WTC11 (cell line): ENCODE measurements at regions not wholly inside any gene's neighbourhood (a gene's known extent, or its start where the extent isn't known, plus 50 kb on each side); places are given as distances from the start of the nearest gene placed in this dataset.
"Not testable (repeated sequence)": the region's sequence is repeated elsewhere in the genome, so short reads cannot be mapped to it uniquely, and the experiment has no call there.

ENCODE experiments used
- ATAC-seq: fragments of 200-7000 bp; cut with Tn5 transposase; 2 replicates; pipeline ENCODE4 v1.10.0; 2021; ENCODE audit warnings: mild to moderate bottlenecking, moderate library complexity
- CTCF ChIA-PET: fragments of 300-600 bp; sonication (Branson Sonifier 250); formaldehyde crosslinking; loops from one replicate; lab custom pipeline; 2021; ENCODE audit warnings: antibody characterized with exemption; lab: Charles Lee
- POLR2A ChIA-PET: fragments of 350-600 bp; sonication (Branson Sonifier 250); formaldehyde crosslinking; loops from one replicate; lab custom pipeline; 2021; ENCODE audit warnings: antibody characterized with exemption; lab: Charles Lee
- DNase-seq: peaks from one replicate; pipeline ENCODE4 v3.0.0; 2021; ENCODE audit warnings: low spot score
- H3K27ac Mint-ChIP-seq: 2 replicates; pipeline ENCODE4 v1.8.0; 2021; ENCODE audit warnings: mixed read lengths
- H3K27me3 Mint-ChIP-seq: 2 replicates; pipeline ENCODE4 v1.8.0; 2021; ENCODE audit warnings: low read depth, mild to moderate bottlenecking, moderate library complexity, mixed read lengths
- H3K36me3 Mint-ChIP-seq: 2 replicates; pipeline ENCODE4 v1.8.0; 2021; ENCODE audit warnings: mixed read lengths
- H3K4me1 Mint-ChIP-seq: 2 replicates; pipeline ENCODE4 v1.8.0; 2022; ENCODE audit warnings: mixed read lengths
- H3K4me3 Mint-ChIP-seq: 2 replicates; pipeline ENCODE4 v1.8.0; 2021; ENCODE audit warnings: mild to moderate bottlenecking, moderate library complexity, mixed read lengths
- H3K9me3 Mint-ChIP-seq: 2 replicates; pipeline ENCODE4 v1.8.0; 2021; ENCODE audit warnings: mixed read lengths
- ATF6 ChIP-seq: sonication (generic); formaldehyde crosslinking; IDR thresholded peaks from 2 replicates; pipeline ENCODE4 v1.8.1; 2023; ENCODE audit warnings: mild to moderate bottlenecking, missing genetic modification reagents
- CREB1 ChIP-seq: sonication (generic); formaldehyde crosslinking; IDR thresholded peaks from 2 replicates; pipeline ENCODE4 v1.8.0; 2023; ENCODE audit warnings: mild to moderate bottlenecking, missing genetic modification reagents
- CTCF ChIP-seq: fragments of 200-600 bp; IDR thresholded peaks from 2 replicates; pipeline ENCODE4 v1.8.0; 2022; ENCODE audit warnings: antibody characterized with exemption
- ERG ChIP-seq: fragments of 250-450 bp; sonication (Bioruptor Pico); IDR thresholded peaks from 2 replicates; pipeline ENCODE4 v1.8.0; 2021; ENCODE audit warnings: mild to moderate bottlenecking
- HMGA2 ChIP-seq: fragments of 250-450 bp; sonication (Bioruptor Pico); IDR thresholded peaks from 2 replicates; pipeline ENCODE4 v1.4.0; 2021; ENCODE audit warnings: mild to moderate bottlenecking, moderate library complexity
- MYBL2 ChIP-seq: sonication (generic); formaldehyde crosslinking; IDR thresholded peaks from 2 replicates; pipeline ENCODE4 v1.8.1; 2023; ENCODE audit warnings: mild to moderate bottlenecking, moderate library complexity, missing genetic modification reagents
- TEAD4 ChIP-seq: sonication (generic); formaldehyde crosslinking; IDR thresholded peaks from 2 replicates; pipeline ENCODE4 v1.8.0; 2022; ENCODE audit warnings: mild to moderate bottlenecking, missing genetic modification reagents
- ZNF121 ChIP-seq: sonication (generic); formaldehyde crosslinking; IDR thresholded peaks from 2 replicates; pipeline ENCODE4 v1.8.0; 2023; ENCODE audit warnings: missing genetic modification reagents
- ZNF219 ChIP-seq: sonication (generic); formaldehyde crosslinking; IDR thresholded peaks from 2 replicates; pipeline ENCODE4 v1.8.0; 2023; ENCODE audit warnings: missing genetic modification reagents, mild to moderate bottlenecking, borderline replicate concordance
- ZNF396 ChIP-seq: fragments of 250-450 bp; sonication (Bioruptor Pico); IDR thresholded peaks from 2 replicates; pipeline ENCODE4 v1.8.0; 2021; ENCODE audit warnings: mild to moderate bottlenecking, moderate library complexity, borderline replicate concordance
- ZNF671 ChIP-seq: fragments of 250-450 bp; sonication (Bioruptor Pico); IDR thresholded peaks from 2 replicates; pipeline ENCODE4 v1.8.0; 2021; ENCODE audit warnings: mild to moderate bottlenecking
- TF ChIP-seq, protein P1 (sequence below): sonication (generic); formaldehyde crosslinking; IDR thresholded peaks from 2 replicates; pipeline ENCODE4 v1.8.0; 2023; ENCODE audit warnings: mild to moderate bottlenecking, missing genetic modification reagents
- TF ChIP-seq, protein P2 (sequence below): sonication (generic); formaldehyde crosslinking; IDR thresholded peaks from 2 replicates; pipeline ENCODE4 v1.8.0; 2022; ENCODE audit warnings: missing genetic modification reagents

DNA sequence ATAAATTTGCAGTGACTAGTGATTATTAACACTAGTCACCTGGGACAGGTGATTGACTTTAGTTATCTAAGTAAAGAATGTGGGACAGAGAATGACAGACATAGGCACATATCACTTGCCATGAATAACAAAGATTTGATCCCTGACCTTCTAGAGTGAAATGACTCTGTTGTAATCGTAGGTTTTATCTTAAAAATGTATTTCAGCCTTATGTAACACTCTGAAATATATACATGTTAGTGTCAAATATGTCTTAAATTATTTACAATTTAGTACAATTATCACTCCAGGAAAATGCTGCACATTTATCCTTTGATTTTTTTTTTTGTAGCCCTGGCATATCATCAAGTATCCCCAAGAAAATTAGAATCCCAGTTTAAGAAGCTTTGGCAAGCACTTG lies 186.4 kb upstream of the PTGFR start (continued):
- TF ChIP-seq MYBL2 (no peak), CTCF (no peak), ZNF396 (no peak), HMGA2 (CRISPR knock-in tag) (no peak)
- TF ChIP-seq, protein P1, sequence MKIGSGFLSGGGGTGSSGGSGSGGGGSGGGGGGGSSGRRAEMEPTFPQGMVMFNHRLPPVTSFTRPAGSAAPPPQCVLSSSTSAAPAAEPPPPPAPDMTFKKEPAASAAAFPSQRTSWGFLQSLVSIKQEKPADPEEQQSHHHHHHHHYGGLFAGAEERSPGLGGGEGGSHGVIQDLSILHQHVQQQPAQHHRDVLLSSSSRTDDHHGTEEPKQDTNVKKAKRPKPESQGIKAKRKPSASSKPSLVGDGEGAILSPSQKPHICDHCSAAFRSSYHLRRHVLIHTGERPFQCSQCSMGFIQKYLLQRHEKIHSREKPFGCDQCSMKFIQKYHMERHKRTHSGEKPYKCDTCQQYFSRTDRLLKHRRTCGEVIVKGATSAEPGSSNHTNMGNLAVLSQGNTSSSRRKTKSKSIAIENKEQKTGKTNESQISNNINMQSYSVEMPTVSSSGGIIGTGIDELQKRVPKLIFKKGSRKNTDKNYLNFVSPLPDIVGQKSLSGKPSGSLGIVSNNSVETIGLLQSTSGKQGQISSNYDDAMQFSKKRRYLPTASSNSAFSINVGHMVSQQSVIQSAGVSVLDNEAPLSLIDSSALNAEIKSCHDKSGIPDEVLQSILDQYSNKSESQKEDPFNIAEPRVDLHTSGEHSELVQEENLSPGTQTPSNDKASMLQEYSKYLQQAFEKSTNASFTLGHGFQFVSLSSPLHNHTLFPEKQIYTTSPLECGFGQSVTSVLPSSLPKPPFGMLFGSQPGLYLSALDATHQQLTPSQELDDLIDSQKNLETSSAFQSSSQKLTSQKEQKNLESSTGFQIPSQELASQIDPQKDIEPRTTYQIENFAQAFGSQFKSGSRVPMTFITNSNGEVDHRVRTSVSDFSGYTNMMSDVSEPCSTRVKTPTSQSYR (CRISPR knock-in tag), result no peak
- TF ChIP-seq, all 79 proteins: peak for 0

DNA sequence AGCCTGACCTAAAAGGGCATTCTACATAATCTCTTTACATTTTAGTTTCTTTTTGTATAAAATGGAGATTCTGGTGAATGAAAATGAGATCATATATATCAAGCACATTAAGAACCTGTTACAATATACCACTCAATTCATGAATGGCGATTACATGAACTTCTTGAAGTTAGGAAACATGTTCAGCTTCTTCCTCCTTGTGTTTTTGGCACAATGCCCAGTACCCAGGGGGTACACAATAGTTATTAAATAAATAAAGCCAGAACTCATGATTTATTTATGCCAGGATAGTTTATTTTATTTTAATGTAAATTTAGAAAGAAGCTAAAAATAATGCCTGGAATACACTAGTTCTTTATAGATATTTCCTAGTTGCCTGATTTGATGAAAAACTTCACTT lies 186.0 kb upstream of the PTGFR start:
- peaks cover 9% of the 10 kb centered on the region for H3K4me1 Mint-ChIP-seq
- peaks cover 9% of the 10 kb centered on the region for H3K9me3 Mint-ChIP-seq
- H3K27me3 Mint-ChIP-seq, result peaks cover 3% of the 10 kb centered on the region
- POLR2A ChIA-PET, result no interaction called here
- CTCF ChIA-PET, result no interaction called here
- H3K36me3 Mint-ChIP-seq, result peaks cover 4% of the 10 kb centered on the region
- no peak overlapping the region for H3K4me3 Mint-ChIP-seq
- no peak overlapping the region for H3K27ac Mint-ChIP-seq
- TF ChIP-seq ZNF219 (CRISPR knock-in tag) (no peak), ZNF671 (CRISPR knock-in tag) (no peak), TEAD4 (CRISPR knock-in tag) (no peak), ZNF396 (no peak), ERG (CRISPR knock-in tag) (no peak), ATF6 (CRISPR knock-in tag) (no peak), ZNF121 (CRISPR knock-in tag) (no peak), CREB1 (CRISPR knock-in tag) (no peak)
- TF ChIP-seq, protein P1 (CRISPR knock-in tag), result no peak
- TF ChIP-seq, protein P2, sequence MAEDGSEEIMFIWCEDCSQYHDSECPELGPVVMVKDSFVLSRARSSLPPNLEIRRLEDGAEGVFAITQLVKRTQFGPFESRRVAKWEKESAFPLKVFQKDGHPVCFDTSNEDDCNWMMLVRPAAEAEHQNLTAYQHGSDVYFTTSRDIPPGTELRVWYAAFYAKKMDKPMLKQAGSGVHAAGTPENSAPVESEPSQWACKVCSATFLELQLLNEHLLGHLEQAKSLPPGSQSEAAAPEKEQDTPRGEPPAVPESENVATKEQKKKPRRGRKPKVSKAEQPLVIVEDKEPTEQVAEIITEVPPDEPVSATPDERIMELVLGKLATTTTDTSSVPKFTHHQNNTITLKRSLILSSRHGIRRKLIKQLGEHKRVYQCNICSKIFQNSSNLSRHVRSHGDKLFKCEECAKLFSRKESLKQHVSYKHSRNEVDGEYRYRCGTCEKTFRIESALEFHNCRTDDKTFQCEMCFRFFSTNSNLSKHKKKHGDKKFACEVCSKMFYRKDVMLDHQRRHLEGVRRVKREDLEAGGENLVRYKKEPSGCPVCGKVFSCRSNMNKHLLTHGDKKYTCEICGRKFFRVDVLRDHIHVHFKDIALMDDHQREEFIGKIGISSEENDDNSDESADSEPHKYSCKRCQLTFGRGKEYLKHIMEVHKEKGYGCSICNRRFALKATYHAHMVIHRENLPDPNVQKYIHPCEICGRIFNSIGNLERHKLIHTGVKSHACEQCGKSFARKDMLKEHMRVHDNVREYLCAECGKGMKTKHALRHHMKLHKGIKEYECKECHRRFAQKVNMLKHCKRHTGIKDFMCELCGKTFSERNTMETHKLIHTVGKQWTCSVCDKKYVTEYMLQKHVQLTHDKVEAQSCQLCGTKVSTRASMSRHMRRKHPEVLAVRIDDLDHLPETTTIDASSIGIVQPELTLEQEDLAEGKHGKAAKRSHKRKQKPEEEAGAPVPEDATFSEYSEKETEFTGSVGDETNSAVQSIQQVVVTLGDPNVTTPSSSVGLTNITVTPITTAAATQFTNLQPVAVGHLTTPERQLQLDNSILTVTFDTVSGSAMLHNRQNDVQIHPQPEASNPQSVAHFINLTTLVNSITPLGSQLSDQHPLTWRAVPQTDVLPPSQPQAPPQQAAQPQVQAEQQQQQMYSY (CRISPR knock-in tag), result no peak
- DNase-seq (no peak), ATAC-seq (no peak)

DNA sequence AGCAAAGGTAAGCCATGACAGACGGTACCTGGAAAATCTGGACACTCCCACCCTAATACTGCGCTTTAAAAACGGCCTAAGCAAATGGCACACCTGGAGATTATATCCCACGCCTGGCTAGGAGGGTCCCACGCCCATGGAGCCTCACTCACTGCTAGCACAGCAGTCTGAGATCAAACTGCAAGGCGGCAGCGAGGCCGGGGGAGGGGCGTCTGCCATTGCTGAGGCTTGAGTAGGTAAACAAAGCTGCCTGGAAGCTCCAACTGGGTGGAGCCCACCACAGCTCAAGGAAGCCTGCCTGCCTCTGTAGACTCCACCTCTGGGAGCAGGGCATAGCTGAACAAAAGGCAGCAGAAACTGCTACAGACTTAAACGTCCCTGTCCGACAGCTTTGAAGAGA lies 180.5 kb upstream of the PTGFR start:
- ATAC-seq, POLR2A ChIA-PET, CTCF ChIA-PET, H3K27ac Mint-ChIP-seq, H3K36me3 Mint-ChIP-seq, H3K4me3 Mint-ChIP-seq: not testable (repeated sequence)
- H3K4me1 Mint-ChIP-seq, result peaks cover 11% of the 10 kb centered on the region
- DNase-seq, result peak; percentile 27
- H3K9me3 Mint-ChIP-seq, result peaks cover 16% of the 10 kb centered on the region
- H3K27me3 Mint-ChIP-seq, result peaks cover 14% of the 10 kb centered on the region
